H1 (cell line): ENCODE measurements at regions not wholly inside any gene's neighbourhood (a gene's known extent, or its start where the extent isn't known, plus 50 kb on each side); places are given as distances from the start of the nearest gene placed in this dataset.

Source experiments
- FOSL1 ChIP-seq: IDR thresholded peaks from 2 replicates; pipeline ENCODE4 v1.6.1; 2011; ENCODE audit warnings: mild to moderate bottlenecking, low read depth, low read length, moderate library complexity; ENCODE audit not compliant: insufficient read depth
- USF2 ChIP-seq: IDR thresholded peaks from 2 replicates; pipeline ENCODE4 v1.6.1; 2011; ENCODE audit warnings: low read length, improper control_type of control experiment

DNA sequence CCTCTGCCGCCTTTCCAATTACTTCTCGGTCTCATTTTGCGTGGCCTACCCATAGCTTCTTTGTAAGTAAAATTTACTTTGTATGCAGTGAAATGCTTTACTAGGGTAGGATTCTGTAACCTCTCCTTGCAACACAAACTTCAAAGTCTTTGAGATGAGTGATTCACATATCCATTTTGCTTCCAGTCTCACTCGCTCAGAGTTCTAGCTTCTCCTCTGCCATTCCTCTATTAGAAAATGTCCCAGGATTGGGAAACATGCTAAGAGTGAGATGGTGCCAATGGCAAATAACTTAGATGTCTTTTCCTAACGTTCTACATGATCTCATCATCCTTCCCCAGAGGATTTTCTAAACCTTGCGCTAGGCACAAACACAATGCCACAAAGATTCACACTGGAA is 270.5 kb upstream of the SLC30A5 start (continued):
- TF ChIP-seq USF2 (no peak), FOSL1 (no peak)
